ENCODE measurements at regions not wholly inside any gene's neighbourhood (a gene's known extent, or its start where the extent isn't known, plus 50 kb on each side); places are given as distances from the start of the nearest gene placed in this dataset.

DNA sequence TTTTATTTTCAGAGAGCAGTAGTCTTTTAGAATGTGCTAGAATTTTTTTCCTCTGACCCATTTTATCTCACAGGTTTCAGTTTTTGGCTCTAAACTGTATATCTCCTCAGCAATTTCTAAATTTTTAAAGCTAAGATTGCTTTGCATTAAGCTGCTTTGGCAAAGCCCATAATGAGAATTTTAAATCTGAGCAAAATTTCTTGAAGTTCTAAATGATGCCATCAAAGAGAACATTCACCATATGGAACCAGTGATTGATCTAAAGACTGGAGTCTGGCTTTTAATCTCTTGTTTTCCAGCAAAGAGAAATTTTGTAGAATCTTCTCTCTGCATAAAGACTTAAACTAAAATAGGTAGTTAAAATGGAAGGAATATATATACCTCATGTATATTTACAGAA, 313.6 kb downstream of the TBC1D32 start:
- no peaks in the 10 kb centered on the region for H3K27me3 Mint-ChIP-seq (ENCODE audit: insufficient read depth)
- no peak for TF ChIP-seq CTCF (IDR thresholded peaks at IDR 0.05)
- H3K27ac Mint-ChIP-seq = no peak overlapping the region
- DNase-seq = no peak
- H3K4me1 Mint-ChIP-seq (ENCODE audit: low read depth) = no peaks in the 10 kb centered on the region
- H3K4me3 Mint-ChIP-seq = no peak overlapping the region
- H3K36me3 Mint-ChIP-seq (ENCODE audit: low read depth) = no peaks in the 10 kb centered on the region; the same call in 1 of the 2 replicates
- peaks cover 16% of the 10 kb centered on the region; the same call in 1 of the 2 replicates for H3K9me3 Mint-ChIP-seq

- Mint-ChIP-seq H3K27me3 (ENCODE audit: insufficient read depth) (peaks cover 1% of the 10 kb centered on the region; the same call in 1 of the 2 replicates), H3K9me3 (peaks cover 4% of the 10 kb centered on the region; the same call in 1 of the 2 replicates), H3K4me1 (ENCODE audit: low read depth) (no peaks in the 10 kb centered on the region), H3K36me3 (ENCODE audit: low read depth) (no peaks in the 10 kb centered on the region), H3K27ac (no peak overlapping the region), H3K4me3 (no peak overlapping the region)
- DNase-seq = no peak
- no peak for TF ChIP-seq CTCF (IDR thresholded peaks at IDR 0.05)
Observed at GRCh38 chr6:121008553-121008952, 325.7 kb downstream of the TBC1D32 start.

DNA sequence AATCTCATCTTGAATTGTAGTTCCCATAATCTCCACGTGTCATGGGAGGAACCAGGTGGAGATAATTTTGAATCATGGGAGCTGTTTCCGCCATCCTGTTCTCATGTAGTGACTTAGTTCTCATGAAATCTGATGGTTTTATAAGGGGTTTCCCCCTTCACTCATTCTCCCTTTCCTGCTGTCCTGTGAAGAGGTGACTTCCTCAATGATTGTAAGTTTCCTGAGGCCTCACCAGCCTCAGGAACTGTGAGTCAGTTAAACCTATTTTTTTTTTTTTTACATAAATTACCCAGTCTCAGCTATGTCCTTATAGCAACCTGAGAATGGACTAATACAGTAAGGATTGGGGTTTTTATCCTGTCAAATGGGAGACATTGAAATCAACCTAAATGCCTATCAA, 328.3 kb downstream of the TBC1D32 start:
- H3K4me3 Mint-ChIP-seq = no peak overlapping the region
- no peak overlapping the region for H3K27ac Mint-ChIP-seq
- DNase-seq = no peak
- H3K27me3 Mint-ChIP-seq (ENCODE audit: insufficient read depth) = peaks cover 1% of the 10 kb centered on the region
- peaks cover 9% of the 10 kb centered on the region for H3K9me3 Mint-ChIP-seq
- no peaks in the 10 kb centered on the region for H3K4me1 Mint-ChIP-seq (ENCODE audit: low read depth)
- H3K36me3 Mint-ChIP-seq (ENCODE audit: low read depth) = no peaks in the 10 kb centered on the region
- no peak for TF ChIP-seq CTCF (IDR thresholded peaks at IDR 0.05)

GRCh38 chr6:121000381-121000780, 333.9 kb downstream of the TBC1D32 start:
- DNase-seq = no peak
- TF ChIP-seq CTCF (IDR thresholded peaks at IDR 0.05) = no peak
- Mint-ChIP-seq H3K4me1 (ENCODE audit: low read depth) (no peaks in the 10 kb centered on the region), H3K27ac (no peak overlapping the region), H3K36me3 (ENCODE audit: low read depth) (no peaks in the 10 kb centered on the region), H3K27me3 (ENCODE audit: insufficient read depth) (no peaks in the 10 kb centered on the region; the same call in 1 of the 2 replicates), H3K9me3 (peaks cover 5% of the 10 kb centered on the region), H3K4me3 (no peak overlapping the region)

DNA sequence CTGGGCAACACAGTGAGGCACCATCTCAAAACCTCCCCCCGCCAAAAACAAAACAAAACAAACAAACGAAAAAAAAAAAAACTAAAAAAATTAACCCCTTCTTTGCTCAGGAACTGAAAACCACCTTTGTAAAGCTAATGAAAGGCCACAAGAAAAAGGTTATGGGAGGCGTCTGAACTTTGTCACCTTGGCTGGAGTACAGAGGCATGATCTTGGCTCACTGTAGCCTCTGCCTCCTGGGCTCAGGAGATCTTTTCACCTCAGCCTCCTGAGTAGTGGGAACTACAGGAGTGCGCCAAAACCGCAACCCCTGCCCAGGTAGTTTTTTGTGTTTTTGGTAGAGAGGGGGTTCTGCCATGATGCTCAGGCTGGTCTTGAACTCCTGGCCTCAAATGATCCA, 337.9 kb downstream of the TBC1D32 start:
- H3K27me3 Mint-ChIP-seq (ENCODE audit: insufficient read depth) = no peaks in the 10 kb centered on the region
- no peak overlapping the region for H3K27ac Mint-ChIP-seq
- no peaks in the 10 kb centered on the region; the same call in 1 of the 2 replicates for H3K9me3 Mint-ChIP-seq
- DNase-seq = no peak
- no peaks in the 10 kb centered on the region for H3K4me1 Mint-ChIP-seq (ENCODE audit: low read depth)
- H3K4me3 Mint-ChIP-seq = no peak overlapping the region
- TF ChIP-seq CTCF (IDR thresholded peaks at IDR 0.05) = no peak
- no peaks in the 10 kb centered on the region for H3K36me3 Mint-ChIP-seq (ENCODE audit: low read depth)

DNA sequence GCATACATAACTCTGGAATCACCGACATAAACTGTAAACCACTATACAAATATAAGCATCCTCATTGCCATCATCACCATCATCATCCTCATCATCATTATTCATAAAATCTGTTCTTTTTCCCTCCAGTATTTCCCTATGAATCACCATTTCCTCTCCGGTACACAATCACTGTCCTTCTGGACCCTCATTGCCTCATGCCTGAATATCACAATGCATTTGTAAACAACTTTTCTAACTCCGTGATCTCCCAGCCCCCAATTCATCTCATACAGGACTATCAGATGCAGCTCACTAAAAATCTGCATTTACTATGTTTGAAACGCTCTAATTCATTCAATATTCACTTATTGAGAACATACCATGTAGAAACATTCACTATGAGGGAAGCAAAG, 339.7 kb downstream of the TBC1D32 start:
- no peak for TF ChIP-seq CTCF (IDR thresholded peaks at IDR 0.05)

More for the DNA sequence above, 339.7 kb downstream of the TBC1D32 start:
- DNase-seq = no peak
- H3K36me3 Mint-ChIP-seq (ENCODE audit: low read depth) = no peaks in the 10 kb centered on the region
- H3K4me3 Mint-ChIP-seq = no peak overlapping the region
- H3K9me3 Mint-ChIP-seq = no peaks in the 10 kb centered on the region; the same call in 1 of the 2 replicates
- no peaks in the 10 kb centered on the region for H3K27me3 Mint-ChIP-seq (ENCODE audit: insufficient read depth)
- H3K4me1 Mint-ChIP-seq (ENCODE audit: low read depth) = no peaks in the 10 kb centered on the region
- no peak overlapping the region for H3K27ac Mint-ChIP-seq

All from HFFc6 (cell line).